ENCODE measurements at regions not wholly inside any gene's neighbourhood (a gene's known extent, or its start where the extent isn't known, plus 50 kb on each side); places are given as distances from the start of the nearest gene placed in this dataset.

GRCh38 chr18:30862900-30863299 lies 179.6 kb downstream of the DSC3 start:
- Histone ChIP-seq H3K9me3 (ENCODE audit: control insufficient read depth, insufficient read depth, low read length) (0 out of 2 replicates have a peak, but pooled peaks cover 3% of the 10 kb centered on the region), H3K27me3 (ENCODE audit: control insufficient read depth, insufficient read depth, low read length) (no peaks in the 10 kb centered on the region), H3K27ac (ENCODE audit: low read depth, low read length) (no peak overlapping the region), H3K4me3 (ENCODE audit: low read depth, low read length) (no peak overlapping the region)
- ChIA-PET CTCF (no interaction called here), POLR2A (no interaction called here)
- no peak for DNase-seq (ENCODE audit: low read depth, low spot score)
- TF ChIP-seq CTCF (IDR thresholded peaks at IDR 0.05; ENCODE audit: low read depth, low read length): no peak

- H3K27ac ChIP-seq (ENCODE audit: low read depth, low read length): no peak overlapping the region
- DNase-seq (ENCODE audit: low read depth, low spot score): no peak
- H3K9me3 ChIP-seq (ENCODE audit: control insufficient read depth, insufficient read depth, low read length): 0 out of 2 replicates have a peak, but pooled peaks cover 3% of the 10 kb centered on the region
- ChIA-PET POLR2A (interaction anchor here (0.6 kb wide), 1 partner anchor 640 kb away, joined by 5 read pairs; no protein-coding TSS in a partner anchor), CTCF (no interaction called here)
- TF ChIP-seq CTCF (IDR thresholded peaks at IDR 0.05; ENCODE audit: low read depth, low read length): no peak
- H3K4me3 ChIP-seq (ENCODE audit: low read depth, low read length): no peak overlapping the region
- no peaks in the 10 kb centered on the region for H3K27me3 ChIP-seq (ENCODE audit: control insufficient read depth, insufficient read depth, low read length)
These were observed 181.8 kb downstream of the DSC3 start for GRCh38 chr18:30860741-30861140.

GRCh38 chr18:30859036-30859435 lies 183.5 kb downstream of the DSC3 start:
- CTCF ChIA-PET: no interaction called here
- peaks cover 5% of the 10 kb centered on the region; the same call in 1 of the 2 replicates for H3K9me3 ChIP-seq (ENCODE audit: control insufficient read depth, insufficient read depth, low read length)
- H3K27me3 ChIP-seq (ENCODE audit: control insufficient read depth, insufficient read depth, low read length): no peaks in the 10 kb centered on the region
- DNase-seq (ENCODE audit: low read depth, low spot score): no peak
- H3K27ac ChIP-seq (ENCODE audit: low read depth, low read length): no peak overlapping the region
- POLR2A ChIA-PET: no interaction called here
- no peak for TF ChIP-seq CTCF (IDR thresholded peaks at IDR 0.05; ENCODE audit: low read depth, low read length)
- H3K4me3 ChIP-seq (ENCODE audit: low read depth, low read length): no peak overlapping the region

- POLR2A ChIA-PET: no interaction called here
- Histone ChIP-seq H3K27ac (ENCODE audit: low read depth, low read length) (no peak overlapping the region), H3K27me3 (ENCODE audit: control insufficient read depth, insufficient read depth, low read length) (no peaks in the 10 kb centered on the region), H3K9me3 (ENCODE audit: control insufficient read depth, insufficient read depth, low read length) (peaks cover 3% of the 10 kb centered on the region; the same call in 1 of the 2 replicates), H3K4me3 (ENCODE audit: low read depth, low read length) (no peak overlapping the region)
- CTCF ChIA-PET: no interaction called here
- DNase-seq (ENCODE audit: low read depth, low spot score): no peak
- TF ChIP-seq CTCF (IDR thresholded peaks at IDR 0.05; ENCODE audit: low read depth, low read length): no peak
These were observed 184.0 kb downstream of the DSC3 start for GRCh38 chr18:30858560-30858959.

GRCh38 chr18:30855762-30856161 lies 186.8 kb downstream of the DSC3 start:
- POLR2A ChIA-PET: no interaction called here

More at GRCh38 chr18:30855762-30856161, 186.8 kb downstream of the DSC3 start:
- H3K9me3 ChIP-seq (ENCODE audit: control insufficient read depth, insufficient read depth, low read length): peaks cover 3% of the 10 kb centered on the region; the same call in 1 of the 2 replicates
- TF ChIP-seq CTCF (IDR thresholded peaks at IDR 0.05; ENCODE audit: low read depth, low read length): no peak
- H3K27ac ChIP-seq (ENCODE audit: low read depth, low read length): no peak overlapping the region
- H3K27me3 ChIP-seq (ENCODE audit: control insufficient read depth, insufficient read depth, low read length): no peaks in the 10 kb centered on the region
- H3K4me3 ChIP-seq (ENCODE audit: low read depth, low read length): no peak overlapping the region
- DNase-seq (ENCODE audit: low read depth, low spot score): no peak
- CTCF ChIA-PET: no interaction called here

All from AG04450 (cell line).